ENCODE measurements at regions not wholly inside any gene's neighbourhood (a gene's known extent, or its start where the extent isn't known, plus 50 kb on each side); places are given as distances from the start of the nearest gene placed in this dataset.

- DNase-seq = no peak
These were observed 86.5 kb downstream of the ACKR3 start for GRCh38 chr2:236656166-236656565.

- no peak for DNase-seq
These were observed 87.1 kb downstream of the ACKR3 start for GRCh38 chr2:236656721-236657120.

GRCh38 chr2:236657215-236657614, 87.6 kb downstream of the ACKR3 start:
- DNase-seq = no peak

GRCh38 chr2:236657801-236658200, 88.2 kb downstream of the ACKR3 start:
- DNase-seq = no peak

- no peak for DNase-seq
These were observed 89.5 kb downstream of the ACKR3 start for GRCh38 chr2:236658974-236659757.

- no peak for DNase-seq
These were observed 90.1 kb downstream of the ACKR3 start for GRCh38 chr2:236659758-236660150.

GRCh38 chr2:236661061-236661761, 91.6 kb downstream of the ACKR3 start:
- DNase-seq = no peak

GRCh38 chr2:236661762-236662110, 92.1 kb downstream of the ACKR3 start:
- no peak for DNase-seq

- DNase-seq = no peak
These were observed 92.9 kb downstream of the ACKR3 start for GRCh38 chr2:236662231-236663185.

- DNase-seq = no peak
These were observed 93.9 kb downstream of the ACKR3 start for GRCh38 chr2:236663287-236664101.

GRCh38 chr2:236664136-236664535, 94.5 kb downstream of the ACKR3 start:
- no peak for DNase-seq

GRCh38 chr2:236665101-236665500, 95.5 kb downstream of the ACKR3 start:
- DNase-seq = no peak

- no peak for DNase-seq
These were observed 96.0 kb downstream of the ACKR3 start for GRCh38 chr2:236665572-236666118.

GRCh38 chr2:236666646-236667204, 97.1 kb downstream of the ACKR3 start:
- no peak for DNase-seq

GRCh38 chr2:236667526-236667925, 97.9 kb downstream of the ACKR3 start:
- DNase-seq = no peak

- DNase-seq = no peak
These were observed 98.9 kb downstream of the ACKR3 start for GRCh38 chr2:236668531-236668969.

GRCh38 chr2:236670235-236670620, 100.6 kb downstream of the ACKR3 start:
- DNase-seq = no peak

GRCh38 chr2:236671896-236672562, 102.4 kb downstream of the ACKR3 start:
- DNase-seq = no peak

- DNase-seq = no peak
These were observed 103.0 kb downstream of the ACKR3 start for GRCh38 chr2:236672606-236673005.

- no peak for DNase-seq
These were observed 103.6 kb downstream of the ACKR3 start for GRCh38 chr2:236673126-236673822.

GRCh38 chr2:236673823-236674185, 104.2 kb downstream of the ACKR3 start:
- DNase-seq = no peak
